Skeletal muscle cell (primary cell): ENCODE measurements at regions not wholly inside any gene's neighbourhood (a gene's known extent, or its start where the extent isn't known, plus 50 kb on each side); places are given as distances from the start of the nearest gene placed in this dataset.

Source experiments
- DNase-seq: peaks from one replicate; pipeline ENCODE4 v3.0.0-alpha.2; 2010; ENCODE audit warnings: low read depth
- H3K4me3 ChIP-seq: 2 replicates; pipeline ENCODE4 v1.5.1; 2011; ENCODE audit warnings: low read depth, mild to moderate bottlenecking, control low read depth, low read length, moderate library complexity

- no peak for DNase-seq
- H3K4me3 ChIP-seq = no peak overlapping the region
Measured at GRCh38 chr6:128694303-128695009, 174.1 kb upstream of the PTPRK start.

GRCh38 chr6:128690063-128690462, 169.7 kb upstream of the PTPRK start:
- DNase-seq = no peak
- no peak overlapping the region for H3K4me3 ChIP-seq

GRCh38 chr6:128686084-128686483, 165.7 kb upstream of the PTPRK start:
- no peak for DNase-seq
- H3K4me3 ChIP-seq = no peak overlapping the region

GRCh38 chr6:128676456-128676855, 156.1 kb upstream of the PTPRK start:
- DNase-seq = no peak

GRCh38 chr6:128672023-128672422, 151.6 kb upstream of the PTPRK start:
- DNase-seq = no peak
- no peak overlapping the region for H3K4me3 ChIP-seq

More at GRCh38 chr6:128676456-128676855, 156.1 kb upstream of the PTPRK start:
- H3K4me3 ChIP-seq = no peak overlapping the region

GRCh38 chr6:128667339-128667858, 147.0 kb upstream of the PTPRK start:
- no peak overlapping the region for H3K4me3 ChIP-seq
- no peak for DNase-seq

GRCh38 chr6:128666405-128666804, 146.0 kb upstream of the PTPRK start:
- no peak overlapping the region for H3K4me3 ChIP-seq
- no peak for DNase-seq

- no peak overlapping the region for H3K4me3 ChIP-seq
- DNase-seq = no peak
Measured at GRCh38 chr6:128663238-128663637, 142.8 kb upstream of the PTPRK start.

- H3K4me3 ChIP-seq = no peak overlapping the region
- no peak for DNase-seq
Measured at GRCh38 chr6:128659878-128660622, 139.7 kb upstream of the PTPRK start.

- H3K4me3 ChIP-seq = no peak overlapping the region
- no peak for DNase-seq
Measured at GRCh38 chr6:128659276-128659675, 138.9 kb upstream of the PTPRK start.

- no peak overlapping the region for H3K4me3 ChIP-seq
- DNase-seq = no peak
Measured at GRCh38 chr6:128657181-128657580, 136.8 kb upstream of the PTPRK start.

- DNase-seq = peak; percentile 86
- H3K4me3 ChIP-seq = no peak overlapping the region
Measured at GRCh38 chr6:128655978-128656498, 135.6 kb upstream of the PTPRK start.

GRCh38 chr6:128648022-128648598, 127.7 kb upstream of the PTPRK start:
- no peak for DNase-seq
- H3K4me3 ChIP-seq = no peak overlapping the region

- no peak for DNase-seq
- H3K4me3 ChIP-seq = no peak overlapping the region
Measured at GRCh38 chr6:128642132-128642531, 121.7 kb upstream of the PTPRK start.

- peak; percentile 29 for DNase-seq
- no peak overlapping the region for H3K4me3 ChIP-seq
Measured at GRCh38 chr6:128641703-128642102, 121.3 kb upstream of the PTPRK start.

GRCh38 chr6:128638817-128639216, 118.4 kb upstream of the PTPRK start:
- H3K4me3 ChIP-seq = no peak overlapping the region
- no peak for DNase-seq

GRCh38 chr6:128635219-128635618, 114.8 kb upstream of the PTPRK start:
- no peak overlapping the region for H3K4me3 ChIP-seq
- DNase-seq = no peak

GRCh38 chr6:128632131-128632530, 111.7 kb upstream of the PTPRK start:
- DNase-seq = no peak
- H3K4me3 ChIP-seq = no peak overlapping the region

GRCh38 chr6:128631031-128631430, 110.6 kb upstream of the PTPRK start:
- no peak for DNase-seq

GRCh38 chr6:128630213-128630612, 109.8 kb upstream of the PTPRK start:
- no peak overlapping the region for H3K4me3 ChIP-seq
- no peak for DNase-seq

More at GRCh38 chr6:128631031-128631430, 110.6 kb upstream of the PTPRK start:
- H3K4me3 ChIP-seq = no peak overlapping the region
